ENCODE measurements at regions not wholly inside any gene's neighbourhood (a gene's known extent, or its start where the extent isn't known, plus 50 kb on each side); places are given as distances from the start of the nearest gene placed in this dataset.

DNA sequence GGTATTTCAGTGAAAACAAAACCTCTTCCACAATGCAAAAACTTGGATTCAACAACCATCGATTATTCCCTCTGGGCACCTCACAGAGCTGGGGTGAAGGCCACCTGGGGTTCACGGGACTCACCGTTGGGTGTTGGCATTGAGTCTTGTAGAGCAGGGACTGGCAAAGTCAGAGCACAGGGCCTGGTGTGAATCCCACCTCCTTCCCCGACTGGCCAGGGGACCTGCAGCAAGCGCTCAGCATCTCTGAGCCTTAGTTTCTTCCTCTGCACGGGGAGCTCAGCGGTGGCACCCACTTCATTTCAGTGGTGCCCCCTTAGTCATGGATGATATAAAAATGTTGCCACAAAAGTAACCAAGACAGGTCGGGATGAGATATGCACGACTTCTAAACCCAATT lies 100.4 kb downstream of the METRNL start:
- TF ChIP-seq POLR2AphosphoS5 (IDR thresholded peaks at IDR 0.05; ENCODE audit: borderline replicate concordance, low read depth, low read length) (no peak), EZH2 (IDR thresholded peaks at IDR 0.05) (no peak)
